Neural cell (in vitro differentiated cells): ENCODE measurements at regions not wholly inside any gene's neighbourhood (a gene's known extent, or its start where the extent isn't known, plus 50 kb on each side); places are given as distances from the start of the nearest gene placed in this dataset.

Experiments
- CTCF ChIP-seq: fragments of 450-650 bp; IDR thresholded peaks from 2 replicates; pipeline ENCODE4 v1.5.1; 2014; ENCODE audit warnings: antibody characterized with exemption, mild to moderate bottlenecking, moderate library complexity; ENCODE audit not compliant: poor library complexity, severe bottlenecking
- EZH2 ChIP-seq: fragments of 200-600, 300-800 bp; shearing (Covaris generic), sonication (generic); IDR thresholded peaks from 2 replicates; pipeline ENCODE4 v1.6.1; 2014; ENCODE audit warnings: antibody characterized with exemption, low read length, borderline replicate concordance, mild to moderate bottlenecking; ENCODE audit not compliant: insufficient read depth, poor library complexity, severe bottlenecking
- MXI1 ChIP-seq: fragments of 450-650 bp; conservative IDR thresholded peaks from 2 replicates; pipeline ENCODE4 v1.6.1; 2014; ENCODE audit warnings: antibody characterized with exemption, mild to moderate bottlenecking; ENCODE audit not compliant: poor library complexity, severe bottlenecking

GRCh38 chr3:40689837-40690236 lies 165.1 kb downstream of the ZNF621 start:
- TF ChIP-seq CTCF: no peak
- TF ChIP-seq EZH2: no peak
- TF ChIP-seq MXI1: no peak
